Neural crest cell (in vitro differentiated cells): ENCODE measurements at regions not wholly inside any gene's neighbourhood (a gene's known extent, or its start where the extent isn't known, plus 50 kb on each side); places are given as distances from the start of the nearest gene placed in this dataset.

Experiments
- DNase-seq: peaks from one replicate; pipeline ENCODE4 v3.0.0; 2021; ENCODE audit warnings: low read depth, mixed read lengths, low spot score
- H3K27ac Mint-ChIP-seq: one replicate; pipeline ENCODE4 v1.8.0; 2021; ENCODE audit warnings: mild to moderate bottlenecking, mixed read lengths; ENCODE audit not compliant: unreplicated experiment
- H3K27me3 Mint-ChIP-seq: 2 replicates; pipeline ENCODE4 v1.8.0; 2021; ENCODE audit warnings: low read depth, mild to moderate bottlenecking, mixed read lengths
- H3K36me3 Mint-ChIP-seq: 2 replicates; pipeline ENCODE4 v1.8.0; 2021; ENCODE audit warnings: low read depth, mild to moderate bottlenecking, mixed read lengths
- H3K4me1 Mint-ChIP-seq: 2 replicates; pipeline ENCODE4 v1.8.0; 2021; ENCODE audit warnings: mixed read lengths
- H3K4me3 Mint-ChIP-seq: one replicate; pipeline ENCODE4 v1.8.0; 2021; ENCODE audit warnings: mild to moderate bottlenecking, mixed read lengths
- H3K9me3 Mint-ChIP-seq: 2 replicates; pipeline ENCODE4 v1.8.0; 2021; ENCODE audit warnings: mixed read lengths
- TF ChIP-seq, protein P1 (sequence below): fragments of 200-600 bp; sonication (generic); conservative IDR thresholded peaks from 2 replicates; pipeline ENCODE4 v1.5.0; 2021; ENCODE audit warnings: antibody characterized with exemption, mild to moderate bottlenecking

GRCh38 chr18:72692086-72692485, 147.9 kb upstream of the CBLN2 start:
- Mint-ChIP-seq H3K4me1 (peaks cover 9% of the 10 kb centered on the region), H3K4me3 (no peak overlapping the region), H3K36me3 (no peaks in the 10 kb centered on the region), H3K27ac (no peak overlapping the region), H3K27me3 (peaks cover 8% of the 10 kb centered on the region), H3K9me3 (no peaks in the 10 kb centered on the region)
- TF ChIP-seq, protein P1, sequence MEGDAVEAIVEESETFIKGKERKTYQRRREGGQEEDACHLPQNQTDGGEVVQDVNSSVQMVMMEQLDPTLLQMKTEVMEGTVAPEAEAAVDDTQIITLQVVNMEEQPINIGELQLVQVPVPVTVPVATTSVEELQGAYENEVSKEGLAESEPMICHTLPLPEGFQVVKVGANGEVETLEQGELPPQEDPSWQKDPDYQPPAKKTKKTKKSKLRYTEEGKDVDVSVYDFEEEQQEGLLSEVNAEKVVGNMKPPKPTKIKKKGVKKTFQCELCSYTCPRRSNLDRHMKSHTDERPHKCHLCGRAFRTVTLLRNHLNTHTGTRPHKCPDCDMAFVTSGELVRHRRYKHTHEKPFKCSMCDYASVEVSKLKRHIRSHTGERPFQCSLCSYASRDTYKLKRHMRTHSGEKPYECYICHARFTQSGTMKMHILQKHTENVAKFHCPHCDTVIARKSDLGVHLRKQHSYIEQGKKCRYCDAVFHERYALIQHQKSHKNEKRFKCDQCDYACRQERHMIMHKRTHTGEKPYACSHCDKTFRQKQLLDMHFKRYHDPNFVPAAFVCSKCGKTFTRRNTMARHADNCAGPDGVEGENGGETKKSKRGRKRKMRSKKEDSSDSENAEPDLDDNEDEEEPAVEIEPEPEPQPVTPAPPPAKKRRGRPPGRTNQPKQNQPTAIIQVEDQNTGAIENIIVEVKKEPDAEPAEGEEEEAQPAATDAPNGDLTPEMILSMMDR = no peak
- DNase-seq = no peak

DNA sequence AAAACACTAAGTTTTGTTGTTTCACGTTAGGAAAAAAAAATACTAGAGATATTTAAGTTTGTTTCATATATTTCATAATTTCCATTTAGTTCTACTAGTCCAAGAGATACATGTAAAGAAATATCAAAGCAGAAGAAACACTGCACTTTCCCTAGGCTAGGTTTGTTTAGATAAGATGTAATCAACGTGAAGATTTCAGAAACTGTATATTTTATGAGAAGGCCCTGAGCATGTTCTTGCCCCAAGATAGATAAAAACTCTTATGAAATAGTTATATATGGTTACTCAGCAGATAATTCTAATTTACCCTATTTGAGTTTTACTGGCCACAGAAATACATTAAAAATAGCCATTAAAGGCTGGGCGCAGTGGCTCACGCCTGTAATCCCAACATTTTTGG, 143.6 kb upstream of the CBLN2 start:
- no peak for DNase-seq
- Mint-ChIP-seq H3K9me3 (no peaks in the 10 kb centered on the region), H3K4me3 (no peak overlapping the region), H3K4me1 (peaks cover 5% of the 10 kb centered on the region), H3K36me3 (no peaks in the 10 kb centered on the region), H3K27me3 (peaks cover 10% of the 10 kb centered on the region), H3K27ac (no peak overlapping the region)
- TF ChIP-seq, protein P1 = no peak

GRCh38 chr18:72675394-72675793, 131.3 kb upstream of the CBLN2 start:
- TF ChIP-seq, protein P1 = no peak
- peaks cover 2% of the 10 kb centered on the region for H3K27me3 Mint-ChIP-seq
- no peaks in the 10 kb centered on the region for H3K9me3 Mint-ChIP-seq
- no peak for DNase-seq
- no peak overlapping the region for H3K27ac Mint-ChIP-seq
- no peaks in the 10 kb centered on the region for H3K4me1 Mint-ChIP-seq
- H3K36me3 Mint-ChIP-seq = no peaks in the 10 kb centered on the region
- no peak overlapping the region for H3K4me3 Mint-ChIP-seq

GRCh38 chr18:72674710-72675109, 130.6 kb upstream of the CBLN2 start:
- H3K27me3 Mint-ChIP-seq = peaks cover 2% of the 10 kb centered on the region
- no peaks in the 10 kb centered on the region for H3K36me3 Mint-ChIP-seq
- no peak overlapping the region for H3K27ac Mint-ChIP-seq
- no peak overlapping the region for H3K4me3 Mint-ChIP-seq
- DNase-seq = no peak
- TF ChIP-seq, protein P1 = no peak
- H3K9me3 Mint-ChIP-seq = no peaks in the 10 kb centered on the region
- H3K4me1 Mint-ChIP-seq = no peaks in the 10 kb centered on the region

- H3K27ac Mint-ChIP-seq = no peak overlapping the region
These were observed 129.1 kb upstream of the CBLN2 start for GRCh38 chr18:72673242-72673641.

More at GRCh38 chr18:72673242-72673641, 129.1 kb upstream of the CBLN2 start:
- Mint-ChIP-seq H3K4me1 (no peaks in the 10 kb centered on the region), H3K27me3 (peaks cover 2% of the 10 kb centered on the region), H3K36me3 (no peaks in the 10 kb centered on the region), H3K4me3 (no peak overlapping the region), H3K9me3 (no peaks in the 10 kb centered on the region)
- DNase-seq = no peak
- TF ChIP-seq, protein P1 = no peak
